Hindlimb muscle (tissue), 1 donor: ENCODE measurements at regions not wholly inside any gene's neighbourhood (a gene's known extent, or its start where the extent isn't known, plus 50 kb on each side); places are given as distances from the start of the nearest gene placed in this dataset.
"Not testable (repeated sequence)": the region's sequence is repeated elsewhere in the genome, so short reads cannot be mapped to it uniquely, and the experiment has no call there.

Experiments
- DNase-seq: peaks from one replicate; pipeline ENCODE4 v3.0.0-alpha.2; 2013

DNA sequence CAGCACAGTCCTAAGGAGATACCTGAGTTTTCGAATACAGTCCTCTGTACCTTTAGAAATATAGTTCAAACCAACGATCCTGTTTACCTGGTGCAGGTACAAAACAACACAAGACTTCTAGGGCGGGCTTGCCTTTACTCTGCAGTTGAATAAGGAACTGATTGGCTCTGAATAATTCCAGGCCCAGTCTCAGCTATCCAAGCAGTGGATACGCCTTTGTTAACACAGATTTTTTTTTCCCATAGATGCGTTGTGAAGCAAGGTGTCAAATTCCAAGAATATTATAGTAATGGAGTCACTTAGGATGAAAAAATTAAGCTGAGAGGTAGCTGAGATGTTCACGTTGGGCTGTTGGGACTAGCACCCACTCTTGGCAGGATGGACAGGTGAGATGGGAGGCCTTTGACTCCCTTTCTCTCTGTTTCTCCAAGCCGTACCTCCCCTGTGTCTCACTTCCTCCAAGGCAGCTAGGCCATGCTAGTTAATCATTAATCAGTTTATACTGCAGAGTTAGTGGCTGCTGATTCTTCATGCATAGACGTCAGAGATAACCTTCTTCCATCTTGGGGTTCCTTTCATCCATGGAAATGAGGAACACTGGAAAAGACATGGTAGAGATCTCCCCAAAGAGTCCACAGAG is 380.8 kb upstream of the ACVR2A start:
- DNase-seq = no peak

- no peak for DNase-seq
These were observed 384.7 kb upstream of the ACVR2A start for GRCh38 chr2:147460155-147460554.

DNA sequence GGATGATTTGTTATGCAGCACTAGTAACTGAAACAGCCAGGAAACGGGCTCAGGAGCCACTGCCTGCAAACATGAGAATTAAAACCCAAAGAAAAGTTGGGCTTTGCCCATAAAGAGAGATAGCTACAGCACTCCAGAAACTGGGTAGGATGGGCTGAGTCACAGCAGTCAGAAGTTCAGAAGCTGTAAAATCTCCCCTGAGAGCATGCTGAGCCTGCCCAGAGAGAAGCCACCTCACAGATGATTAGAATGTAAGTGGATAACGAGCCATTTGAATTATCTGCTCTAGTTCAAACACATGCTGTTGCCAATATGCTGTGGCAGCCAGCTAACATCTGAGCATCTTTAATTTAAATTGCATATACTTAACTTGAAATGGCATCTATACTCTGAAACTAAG is 388.1 kb upstream of the ACVR2A start:
- no peak for DNase-seq

GRCh38 chr2:147451902-147452515 is 392.8 kb upstream of the ACVR2A start:
- DNase-seq = no peak

GRCh38 chr2:147450661-147451510 is 393.9 kb upstream of the ACVR2A start:
- no peak for DNase-seq

DNA sequence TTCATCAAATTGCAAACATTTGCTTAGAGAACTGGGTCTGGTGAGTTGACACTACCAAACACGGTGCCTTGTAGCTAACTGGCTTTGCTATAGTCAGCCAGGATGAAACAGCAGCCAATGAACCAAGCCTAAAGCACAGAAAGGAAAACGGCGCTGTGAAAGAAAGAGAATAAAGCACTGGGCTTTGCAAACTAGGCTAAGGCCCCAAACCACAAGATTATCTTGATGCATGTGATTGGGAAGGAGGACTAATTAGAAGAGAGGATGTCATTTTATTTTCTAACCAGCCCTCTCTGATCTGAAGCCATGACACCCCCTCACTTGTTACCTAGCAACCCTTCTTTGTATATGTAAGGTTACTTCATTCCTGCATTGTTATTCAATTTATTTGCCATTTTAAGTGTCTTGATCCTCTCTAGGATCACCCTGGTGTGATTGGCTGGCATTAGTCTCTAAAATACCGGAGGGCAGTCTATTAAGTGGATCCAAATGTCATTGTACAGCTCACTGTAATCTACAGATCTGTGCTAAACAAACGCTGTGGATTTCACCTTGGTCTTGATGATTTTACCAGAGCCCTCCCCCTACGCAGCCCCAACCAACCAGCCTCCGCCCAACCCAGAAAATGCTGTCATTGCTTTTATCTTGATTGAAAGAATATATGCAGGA is 395.4 kb upstream of the ACVR2A start:
- DNase-seq = no peak

DNA sequence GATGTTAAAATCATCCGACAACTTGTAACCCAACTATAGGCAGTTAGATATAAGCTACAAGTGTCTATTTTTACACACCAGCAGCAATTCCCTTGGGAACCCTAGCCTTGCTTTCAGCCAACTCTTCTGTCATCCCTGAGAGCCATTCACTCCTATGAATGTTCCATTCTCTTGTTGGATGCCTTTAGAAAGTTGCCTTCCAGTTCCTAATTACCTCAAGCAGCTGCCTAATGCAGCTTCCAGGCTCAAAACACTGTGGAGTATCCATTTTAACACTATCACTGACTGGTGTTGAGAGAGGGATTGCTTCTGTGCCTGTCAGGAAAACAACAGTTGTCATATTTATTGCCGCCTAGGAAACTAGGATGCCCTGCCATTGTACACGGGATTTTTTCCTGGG is 402.0 kb upstream of the ACVR2A start:
- DNase-seq = peak; percentile 54

DNA sequence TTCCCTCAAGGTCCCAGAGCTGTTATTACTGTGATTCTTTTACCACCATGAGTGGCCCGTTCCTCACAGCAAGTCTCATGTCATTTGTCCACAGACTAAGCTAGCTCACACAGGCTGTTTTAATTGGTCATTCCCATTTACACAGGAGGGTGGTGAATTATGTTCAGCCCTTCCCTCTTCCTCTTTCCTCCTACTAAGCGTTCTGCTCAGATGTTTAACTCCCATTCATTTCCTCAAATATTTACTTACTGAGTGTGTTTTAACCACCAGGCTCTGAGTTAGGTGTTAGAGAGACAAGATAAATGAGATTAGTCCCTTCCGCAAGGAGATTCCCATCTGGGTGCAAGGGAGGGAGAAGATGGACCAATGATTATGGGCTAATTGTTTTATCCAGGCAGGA is 403.6 kb upstream of the ACVR2A start:
- no peak for DNase-seq

DNA sequence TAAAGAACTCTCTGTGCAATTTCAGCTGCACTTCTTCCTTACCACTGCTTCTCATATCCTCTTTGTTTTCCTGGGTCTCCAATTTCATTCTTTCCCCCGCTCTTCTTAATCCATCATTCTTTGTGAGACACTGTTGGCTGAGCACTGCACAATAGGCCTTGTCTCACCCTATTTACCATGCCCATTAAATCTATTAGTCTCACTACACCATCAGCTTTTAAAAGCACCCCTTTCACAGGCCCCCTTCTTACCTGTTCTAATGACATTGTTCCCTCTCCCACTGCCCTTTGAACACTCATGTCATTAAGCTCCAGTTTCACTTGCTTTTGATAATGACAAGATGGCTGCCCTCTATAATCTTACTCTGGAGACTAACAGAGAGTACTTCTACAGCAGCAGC is 404.1 kb upstream of the ACVR2A start:
- no peak for DNase-seq

GRCh38 chr2:147439986-147440385 is 404.8 kb upstream of the ACVR2A start:
- no peak for DNase-seq

GRCh38 chr2:147438882-147439281 is 405.9 kb upstream of the ACVR2A start:
- DNase-seq = no peak

DNA sequence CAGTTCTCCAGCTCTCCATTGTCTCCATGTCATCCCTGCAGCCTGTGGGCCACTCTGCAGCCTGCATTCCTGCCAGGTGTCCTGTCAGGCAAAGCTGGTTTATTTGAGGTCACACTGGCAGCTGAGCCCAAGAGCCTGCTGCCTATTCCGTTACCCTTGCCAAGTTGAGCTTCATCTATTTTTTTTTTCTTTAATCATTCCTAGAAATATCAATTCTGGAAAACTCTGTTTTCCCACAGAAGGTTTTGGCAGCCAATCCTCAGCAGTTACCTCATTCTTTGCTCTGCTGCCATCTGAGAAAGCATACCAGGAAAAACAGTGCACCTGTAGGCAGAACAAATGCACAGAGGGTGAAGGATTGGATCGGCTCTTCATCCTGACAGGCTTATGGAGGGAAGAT is 411.0 kb upstream of the ACVR2A start:
- no peak for DNase-seq

DNA sequence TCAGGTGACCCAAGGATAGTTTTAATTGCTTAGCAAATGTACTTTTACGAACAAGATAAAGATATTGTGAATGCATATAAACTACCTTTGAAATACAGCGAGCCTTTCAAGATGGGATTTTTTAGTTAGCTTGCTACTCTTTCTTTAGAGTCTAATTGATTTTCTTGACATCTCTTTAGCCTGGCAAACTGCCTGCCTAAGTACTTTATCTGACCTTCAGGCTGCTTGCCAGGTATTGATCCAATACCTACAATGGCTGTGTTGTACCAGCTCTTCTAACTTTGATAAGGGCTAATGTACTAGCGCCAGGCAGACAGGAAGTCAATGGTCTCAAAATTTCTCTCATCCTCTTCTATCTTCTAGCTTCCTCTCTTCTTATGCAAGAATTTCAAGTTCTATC is 414.4 kb upstream of the ACVR2A start:
- no peak for DNase-seq

- DNase-seq = no peak
These were observed 416.6 kb upstream of the ACVR2A start for GRCh38 chr2:147428120-147428747.

DNA sequence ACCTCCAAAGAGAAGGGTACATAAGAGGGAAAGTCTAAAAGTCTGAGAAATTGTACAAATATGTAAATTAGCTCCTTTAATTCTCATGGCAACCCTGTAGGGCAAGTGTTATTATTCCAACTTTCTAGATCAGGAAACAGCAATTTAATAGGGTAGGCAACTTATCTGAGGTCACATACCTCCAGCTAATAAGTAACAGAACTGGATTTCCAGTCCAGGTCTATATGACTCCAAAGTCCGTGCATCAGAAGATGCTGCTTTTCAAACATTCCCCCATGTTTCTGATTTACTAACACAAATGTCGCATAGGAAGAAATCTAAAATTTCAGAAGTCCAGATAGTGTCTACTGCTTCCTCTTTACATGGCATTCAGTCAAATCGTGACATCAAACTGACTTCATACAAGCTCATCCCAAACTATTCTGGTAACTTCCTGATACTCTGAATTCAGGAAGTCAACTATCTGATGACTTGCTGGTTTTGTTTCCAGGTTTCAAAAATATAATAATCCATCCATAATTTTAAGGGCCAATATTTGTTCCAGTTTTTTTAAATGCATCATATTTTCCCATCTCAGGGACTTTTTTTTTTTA is 419.3 kb upstream of the ACVR2A start:
- no peak for DNase-seq

DNA sequence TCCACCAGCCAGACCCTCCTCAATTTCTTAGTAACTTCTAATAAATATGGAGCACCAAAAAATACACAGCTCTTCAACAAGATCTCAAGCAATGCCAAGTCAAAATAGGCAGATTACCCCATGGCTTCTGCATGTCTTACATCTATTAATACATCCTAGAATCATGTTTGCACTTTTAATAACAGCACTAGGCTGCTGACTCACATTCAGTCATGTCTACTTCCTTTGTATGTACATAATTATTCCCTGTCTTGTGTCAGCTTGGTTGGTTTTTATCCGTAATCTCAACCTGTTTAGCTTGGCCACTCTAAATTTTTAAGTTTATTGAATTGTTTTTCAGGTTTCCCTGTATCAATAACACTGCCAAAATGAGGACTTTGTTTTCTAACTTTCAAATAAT is 420.1 kb upstream of the ACVR2A start:
- no peak for DNase-seq

DNA sequence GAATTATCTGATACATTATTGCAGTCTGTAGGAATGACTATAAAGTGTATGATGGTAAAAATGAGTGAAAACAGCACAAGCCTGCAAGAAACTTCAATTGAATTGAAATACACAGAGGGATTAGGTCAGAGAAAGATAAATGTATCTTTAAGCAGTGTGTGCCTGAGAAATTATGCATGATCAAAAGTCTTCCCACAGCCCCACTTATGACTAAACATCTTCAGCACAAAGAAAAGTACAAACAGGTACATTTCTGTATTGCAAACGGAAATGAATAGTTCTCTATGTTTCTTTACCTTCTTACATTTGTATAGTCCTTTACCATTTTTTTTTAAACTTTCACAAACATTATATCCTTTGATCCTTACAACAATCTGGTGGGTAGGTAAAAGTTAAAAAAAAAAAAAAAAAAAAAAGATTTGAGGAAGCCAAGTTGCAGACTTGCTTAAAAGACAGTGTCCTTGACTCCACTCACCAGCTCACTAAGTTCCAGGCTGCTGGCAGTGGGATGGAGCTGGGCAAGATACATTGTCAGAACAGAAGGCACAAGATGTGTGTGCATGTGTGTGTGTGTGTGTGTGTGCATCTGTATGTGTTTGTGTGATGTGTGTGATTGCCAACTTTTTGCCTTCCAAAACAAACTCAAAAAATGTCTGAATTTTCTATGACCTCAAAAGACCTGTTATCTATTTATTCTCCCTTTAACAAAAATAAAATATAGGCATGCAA is 423.7 kb upstream of the ACVR2A start:
- DNase-seq = no peak

DNA sequence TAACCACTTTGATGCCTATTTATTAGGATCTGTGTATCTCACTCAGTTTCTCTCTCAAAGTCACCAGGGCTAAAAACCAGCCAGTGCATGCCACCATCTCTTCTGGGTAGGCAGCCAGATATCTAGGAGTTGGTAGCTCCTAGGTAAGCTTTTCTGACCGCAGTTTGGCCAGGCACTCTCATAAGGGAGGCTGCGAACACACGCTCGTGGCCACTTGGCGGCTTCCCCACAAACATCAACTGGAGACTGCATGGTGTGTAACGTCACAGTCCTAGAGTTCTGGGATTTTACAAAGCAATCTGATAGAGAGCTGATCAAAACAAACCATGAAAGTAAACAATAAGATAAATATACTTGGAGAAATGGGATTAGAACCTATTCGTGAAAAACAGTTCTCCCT is 424.3 kb upstream of the ACVR2A start:
- no peak for DNase-seq

DNA sequence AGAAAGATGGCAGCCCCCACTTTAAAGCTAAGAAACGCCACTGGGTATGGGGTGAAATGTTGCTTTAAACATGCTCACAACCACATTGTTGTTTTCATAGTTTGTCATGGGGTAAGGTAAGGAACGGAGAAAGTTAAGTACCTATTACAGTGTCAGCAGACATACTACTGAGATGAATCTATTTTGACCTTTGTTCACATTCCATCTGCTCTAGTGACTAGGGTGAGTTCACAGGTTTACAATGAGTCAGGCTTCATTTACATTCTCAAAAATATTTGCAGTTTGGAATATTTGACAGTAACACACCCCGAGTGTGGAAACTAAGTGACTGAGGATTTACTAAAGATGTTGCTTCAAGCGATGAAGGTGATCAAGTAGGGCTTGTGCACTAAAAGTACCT is 428.7 kb upstream of the ACVR2A start:
- DNase-seq = no peak

GRCh38 chr2:147414656-147415055 is 430.2 kb upstream of the ACVR2A start:
- not testable (repeated sequence) for DNase-seq

DNA sequence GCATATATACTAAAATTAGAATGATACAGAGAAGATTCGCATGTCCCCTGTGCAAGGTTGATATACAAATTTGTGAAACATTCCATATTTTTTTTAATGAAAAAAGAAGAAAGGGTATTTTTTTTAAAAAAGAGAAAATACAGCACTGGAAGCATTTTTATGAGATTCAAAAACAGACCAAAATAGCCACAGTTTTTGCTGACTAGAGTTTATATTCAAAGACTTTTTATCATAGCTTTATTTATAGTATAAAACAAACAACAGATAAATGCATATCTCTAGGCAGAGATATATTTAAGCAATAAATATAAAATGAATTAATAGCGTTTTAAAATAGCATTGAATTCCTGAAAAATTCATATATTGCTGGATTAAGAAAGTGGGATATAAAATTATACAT is 436.5 kb upstream of the ACVR2A start:
- no peak for DNase-seq

DNA sequence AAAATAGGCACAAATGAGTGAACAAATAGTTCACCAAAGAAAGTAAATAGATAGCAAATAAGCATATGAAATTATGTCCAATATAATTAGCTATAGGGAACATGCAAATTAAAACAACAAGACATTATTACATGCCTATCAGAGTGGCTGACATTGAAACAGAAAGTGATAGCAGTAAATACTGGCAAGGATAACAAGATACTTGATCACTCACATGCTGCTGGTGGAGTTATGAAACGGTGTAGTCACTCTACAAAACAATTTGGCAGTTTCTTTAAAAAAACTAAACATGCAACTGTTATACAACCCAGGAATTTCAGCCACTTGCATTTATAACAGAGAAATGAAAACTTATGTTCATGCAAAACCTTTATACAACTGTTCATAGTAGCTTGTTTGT is 439.2 kb upstream of the ACVR2A start:
- no peak for DNase-seq
